ENCODE measurements at regions not wholly inside any gene's neighbourhood (a gene's known extent, or its start where the extent isn't known, plus 50 kb on each side); places are given as distances from the start of the nearest gene placed in this dataset.
"Not testable (repeated sequence)": the region's sequence is repeated elsewhere in the genome, so short reads cannot be mapped to it uniquely, and the experiment has no call there.

DNA sequence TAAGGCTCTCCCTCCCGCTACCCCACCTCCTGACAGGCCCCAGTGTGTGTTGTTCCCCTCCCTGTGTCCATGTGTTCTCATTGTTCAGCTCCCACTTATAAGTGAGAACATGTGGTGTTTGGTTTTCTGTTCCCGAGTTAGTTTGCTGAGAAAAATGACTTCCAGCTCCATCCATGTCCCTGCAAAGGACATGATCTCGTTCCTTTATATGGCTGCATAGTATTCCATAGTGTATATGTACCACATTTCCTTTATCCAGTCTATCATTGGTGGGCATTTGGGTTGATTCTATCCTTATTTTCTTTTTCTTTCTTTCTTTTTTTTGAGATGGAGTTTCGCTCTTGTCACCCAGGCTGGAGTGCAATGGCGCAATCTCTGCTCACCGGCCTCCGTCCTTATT is 57.8 kb upstream of the RASSF3 start:
- not testable (repeated sequence) for DNase-seq (ENCODE audit: insufficient read length, low spot score, missing footprints); H3K4me1 ChIP-seq (ENCODE audit: insufficient read depth, low read length); H4K20me1 ChIP-seq (ENCODE audit: insufficient read depth, low read length); H3K27ac ChIP-seq (ENCODE audit: low read depth, low read length); H3K36me3 ChIP-seq (ENCODE audit: insufficient read depth, low read length); H3K79me2 ChIP-seq (ENCODE audit: insufficient read depth, low read length); H3K4me2 ChIP-seq (ENCODE audit: insufficient read depth, low read length); H2AFZ ChIP-seq (ENCODE audit: low read length); H3K9me3 ChIP-seq (ENCODE audit: low read depth, low read length); H3K4me3 ChIP-seq (ENCODE audit: insufficient read depth, low read length)
- H3K27me3 ChIP-seq (ENCODE audit: insufficient read depth, low read length) = peaks cover 15% of the 10 kb centered on the region

DNA sequence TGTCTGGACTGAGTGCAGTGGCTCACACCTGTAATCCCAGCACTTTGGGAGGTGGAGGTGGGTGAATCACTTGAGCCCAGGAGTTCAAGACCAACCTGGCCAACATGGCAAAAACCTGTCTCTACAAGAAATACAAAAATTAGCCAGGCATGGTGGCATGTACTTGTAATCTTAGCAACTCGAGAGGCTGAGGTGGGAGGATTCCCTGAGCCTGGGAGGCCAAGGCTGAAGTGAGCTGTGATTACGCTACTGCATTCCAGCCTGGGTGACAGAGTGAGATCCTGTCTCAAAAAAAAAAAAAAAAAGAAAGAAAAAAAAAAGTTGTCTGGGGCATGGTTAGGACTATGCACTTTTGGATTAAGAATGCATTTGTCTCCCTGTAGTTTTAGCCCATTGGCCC is 56.6 kb upstream of the RASSF3 start:
- H3K36me3 ChIP-seq (ENCODE audit: insufficient read depth, low read length); DNase-seq (ENCODE audit: insufficient read length, low spot score, missing footprints); H3K4me3 ChIP-seq (ENCODE audit: insufficient read depth, low read length); H3K79me2 ChIP-seq (ENCODE audit: insufficient read depth, low read length); H4K20me1 ChIP-seq (ENCODE audit: insufficient read depth, low read length); H3K9me3 ChIP-seq (ENCODE audit: low read depth, low read length); H3K27ac ChIP-seq (ENCODE audit: low read depth, low read length); H3K4me2 ChIP-seq (ENCODE audit: insufficient read depth, low read length); H2AFZ ChIP-seq (ENCODE audit: low read length); H3K4me1 ChIP-seq (ENCODE audit: insufficient read depth, low read length): not testable (repeated sequence)
- peaks cover 20% of the 10 kb centered on the region for H3K27me3 ChIP-seq (ENCODE audit: insufficient read depth, low read length)

DNA sequence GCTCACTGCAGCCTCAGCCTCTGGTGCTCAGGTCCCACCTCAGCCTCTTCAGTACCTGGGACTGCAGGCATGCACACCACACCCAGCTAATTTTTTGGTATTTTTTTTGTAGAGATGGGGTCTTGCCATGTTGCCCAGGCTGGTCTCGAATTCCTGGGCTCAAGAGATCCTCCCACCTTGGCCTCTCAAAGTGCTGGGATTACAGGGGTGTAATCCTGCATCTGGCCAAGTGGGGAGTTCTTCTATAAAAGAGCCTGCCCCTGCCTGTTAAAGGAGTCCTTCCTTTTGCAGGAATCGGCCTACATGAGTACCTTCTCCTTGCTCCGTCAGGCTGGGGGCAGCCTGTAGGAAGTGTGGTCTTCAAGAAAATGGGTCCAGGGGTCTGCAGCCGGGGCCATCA is 54.1 kb upstream of the RASSF3 start:
- Histone ChIP-seq H3K4me3 (ENCODE audit: insufficient read depth, low read length) (no peak overlapping the region), H3K27ac (ENCODE audit: low read depth, low read length) (no peak overlapping the region), H3K27me3 (ENCODE audit: insufficient read depth, low read length) (peaks cover 16% of the 10 kb centered on the region), H3K4me2 (ENCODE audit: insufficient read depth, low read length) (no peak overlapping the region), H3K36me3 (ENCODE audit: insufficient read depth, low read length) (no peaks in the 10 kb centered on the region), H2AFZ (ENCODE audit: low read length) (no peak overlapping the region), H3K4me1 (ENCODE audit: insufficient read depth, low read length) (peaks cover 9% of the 10 kb centered on the region), H4K20me1 (ENCODE audit: insufficient read depth, low read length) (no peaks in the 10 kb centered on the region), H3K9me3 (ENCODE audit: low read depth, low read length) (no peaks in the 10 kb centered on the region), H3K79me2 (ENCODE audit: insufficient read depth, low read length) (no peaks in the 10 kb centered on the region)
- TF ChIP-seq, protein P1, sequence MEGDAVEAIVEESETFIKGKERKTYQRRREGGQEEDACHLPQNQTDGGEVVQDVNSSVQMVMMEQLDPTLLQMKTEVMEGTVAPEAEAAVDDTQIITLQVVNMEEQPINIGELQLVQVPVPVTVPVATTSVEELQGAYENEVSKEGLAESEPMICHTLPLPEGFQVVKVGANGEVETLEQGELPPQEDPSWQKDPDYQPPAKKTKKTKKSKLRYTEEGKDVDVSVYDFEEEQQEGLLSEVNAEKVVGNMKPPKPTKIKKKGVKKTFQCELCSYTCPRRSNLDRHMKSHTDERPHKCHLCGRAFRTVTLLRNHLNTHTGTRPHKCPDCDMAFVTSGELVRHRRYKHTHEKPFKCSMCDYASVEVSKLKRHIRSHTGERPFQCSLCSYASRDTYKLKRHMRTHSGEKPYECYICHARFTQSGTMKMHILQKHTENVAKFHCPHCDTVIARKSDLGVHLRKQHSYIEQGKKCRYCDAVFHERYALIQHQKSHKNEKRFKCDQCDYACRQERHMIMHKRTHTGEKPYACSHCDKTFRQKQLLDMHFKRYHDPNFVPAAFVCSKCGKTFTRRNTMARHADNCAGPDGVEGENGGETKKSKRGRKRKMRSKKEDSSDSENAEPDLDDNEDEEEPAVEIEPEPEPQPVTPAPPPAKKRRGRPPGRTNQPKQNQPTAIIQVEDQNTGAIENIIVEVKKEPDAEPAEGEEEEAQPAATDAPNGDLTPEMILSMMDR (IDR thresholded peaks at IDR 0.05; ENCODE audit: extremely low read depth, low read depth, low read length) = no peak
- DNase-seq (ENCODE audit: insufficient read length, low spot score, missing footprints) = no peak

DNA sequence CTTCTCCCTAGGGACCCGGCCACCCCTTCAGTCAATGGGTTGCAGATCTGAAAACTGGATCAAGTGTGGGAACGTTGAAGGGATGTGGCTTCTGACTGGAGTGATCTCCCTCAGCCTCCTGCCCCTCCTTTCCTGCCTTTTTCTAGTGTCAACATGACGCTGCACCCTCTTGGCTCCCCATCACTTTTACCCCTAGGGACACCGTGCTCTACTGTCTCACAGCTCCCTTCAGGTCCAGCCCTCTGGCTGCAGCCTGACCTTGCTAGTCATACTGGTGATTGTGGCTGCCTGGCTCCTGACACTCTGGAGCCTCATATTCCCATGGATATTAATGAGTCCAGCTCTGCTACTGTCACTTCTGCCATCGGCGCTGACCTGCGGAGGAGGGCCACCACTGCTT is 51.5 kb upstream of the RASSF3 start:
- Histone ChIP-seq H3K36me3 (ENCODE audit: insufficient read depth, low read length) (no peaks in the 10 kb centered on the region), H3K27me3 (ENCODE audit: insufficient read depth, low read length) (peaks cover 16% of the 10 kb centered on the region), H4K20me1 (ENCODE audit: insufficient read depth, low read length) (no peaks in the 10 kb centered on the region), H2AFZ (ENCODE audit: low read length) (no peak overlapping the region), H3K79me2 (ENCODE audit: insufficient read depth, low read length) (no peaks in the 10 kb centered on the region), H3K4me2 (ENCODE audit: insufficient read depth, low read length) (no peak overlapping the region), H3K4me3 (ENCODE audit: insufficient read depth, low read length) (no peak overlapping the region), H3K27ac (ENCODE audit: low read depth, low read length) (no peak overlapping the region), H3K4me1 (ENCODE audit: insufficient read depth, low read length) (peaks cover 12% of the 10 kb centered on the region), H3K9me3 (ENCODE audit: low read depth, low read length) (no peaks in the 10 kb centered on the region)
- DNase-seq (ENCODE audit: insufficient read length, low spot score, missing footprints) = no peak
- TF ChIP-seq, protein P1 (IDR thresholded peaks at IDR 0.05; ENCODE audit: extremely low read depth, low read depth, low read length) = no peak

DNA sequence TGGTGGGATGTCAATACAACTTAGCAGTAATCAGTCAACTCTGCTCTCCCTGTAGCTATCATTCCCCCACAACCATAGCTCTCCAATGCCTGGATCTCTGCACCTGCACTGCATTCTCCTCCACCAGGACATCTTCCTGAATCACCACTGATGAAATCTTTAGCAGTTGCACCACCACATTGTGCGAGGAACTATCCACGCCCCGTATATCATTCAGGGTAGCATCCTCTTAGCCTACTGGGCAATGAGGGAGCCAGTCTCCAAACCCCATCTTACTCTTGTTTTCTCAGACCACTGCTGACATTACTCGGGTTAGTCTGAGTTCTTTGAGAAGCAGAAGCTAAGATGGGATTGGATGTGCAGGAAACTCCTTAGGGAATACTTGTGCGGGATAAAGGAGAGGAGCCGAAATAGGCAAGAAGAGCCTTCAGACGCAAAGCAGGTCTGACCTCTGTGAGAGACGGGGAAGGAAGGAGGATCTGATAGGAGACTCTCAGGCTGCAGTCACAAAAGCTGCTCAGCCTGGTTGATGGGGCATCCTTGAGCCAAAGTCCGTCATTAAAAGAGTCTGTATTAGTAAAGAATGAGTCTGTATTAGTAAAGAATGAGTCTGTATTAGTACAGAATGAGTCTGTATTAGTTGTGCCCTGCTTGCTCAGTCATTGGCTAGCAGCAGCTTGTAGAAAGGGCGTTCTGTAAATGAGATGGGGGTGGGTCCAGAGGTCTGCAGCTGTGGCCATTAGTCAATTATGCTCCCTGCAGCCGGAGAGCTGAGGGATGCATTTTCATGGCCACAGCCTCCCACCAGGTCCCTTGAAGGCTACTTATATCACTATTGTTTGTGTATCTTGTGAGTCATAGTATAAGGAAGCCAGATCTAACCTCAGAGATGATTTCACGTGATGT is 49.6 kb upstream of the RASSF3 start:
- peaks cover 12% of the 10 kb centered on the region for H3K4me1 ChIP-seq (ENCODE audit: insufficient read depth, low read length)
- peak overlapping the region; percentile 66 for H3K4me2 ChIP-seq (ENCODE audit: insufficient read depth, low read length)
- H3K79me2 ChIP-seq (ENCODE audit: insufficient read depth, low read length) = no peaks in the 10 kb centered on the region
- H3K27ac ChIP-seq (ENCODE audit: low read depth, low read length) = no peak overlapping the region
- peak; percentile 87 for DNase-seq (ENCODE audit: insufficient read length, low spot score, missing footprints)
- H2AFZ ChIP-seq (ENCODE audit: low read length) = no peak overlapping the region
- no peaks in the 10 kb centered on the region for H3K9me3 ChIP-seq (ENCODE audit: low read depth, low read length)
- H3K27me3 ChIP-seq (ENCODE audit: insufficient read depth, low read length) = peaks cover 16% of the 10 kb centered on the region
- H3K4me3 ChIP-seq (ENCODE audit: insufficient read depth, low read length) = no peak overlapping the region
- TF ChIP-seq, protein P1 (IDR thresholded peaks at IDR 0.05; ENCODE audit: extremely low read depth, low read depth, low read length) = no peak
- H4K20me1 ChIP-seq (ENCODE audit: insufficient read depth, low read length) = no peaks in the 10 kb centered on the region
- H3K36me3 ChIP-seq (ENCODE audit: insufficient read depth, low read length) = no peaks in the 10 kb centered on the region
